CD4-positive, alpha-beta T cell treated with Interferon gamma for 1 hour (primary cell): ENCODE measurements at regions not wholly inside any gene's neighbourhood (a gene's known extent, or its start where the extent isn't known, plus 50 kb on each side); places are given as distances from the start of the nearest gene placed in this dataset.

Experiments
- DNase-seq: peaks from one replicate; pipeline ENCODE4 v3.0.0-alpha.2; 2020

- DNase-seq, result no peak
Observed at GRCh38 chr6:170483413-170483812, 69.7 kb downstream of the PSMB1 start.

- no peak for DNase-seq
Observed at GRCh38 chr6:170480050-170480692, 72.9 kb downstream of the PSMB1 start.

GRCh38 chr6:170476360-170476759 lies 76.7 kb downstream of the PSMB1 start:
- no peak for DNase-seq

- no peak for DNase-seq
Observed at GRCh38 chr6:170475118-170475517, 78.0 kb downstream of the PSMB1 start.

GRCh38 chr6:170473801-170474200 lies 79.3 kb downstream of the PSMB1 start:
- DNase-seq, result no peak

- DNase-seq, result no peak
Observed at GRCh38 chr6:170473301-170473717, 79.8 kb downstream of the PSMB1 start.

GRCh38 chr6:170471491-170471890 lies 81.6 kb downstream of the PSMB1 start:
- DNase-seq, result no peak

- no peak for DNase-seq
Observed at GRCh38 chr6:170470734-170471133, 82.4 kb downstream of the PSMB1 start.

- DNase-seq, result peak; percentile 19
Observed at GRCh38 chr6:170464524-170464979, 88.6 kb downstream of the PSMB1 start.

- no peak for DNase-seq
Observed at GRCh38 chr6:170464080-170464479, 89.0 kb downstream of the PSMB1 start.

- no peak for DNase-seq
Observed at GRCh38 chr6:170463101-170463721, 89.9 kb downstream of the PSMB1 start.

GRCh38 chr6:170462366-170463020 lies 90.6 kb downstream of the PSMB1 start:
- no peak for DNase-seq

GRCh38 chr6:170461556-170462365 lies 91.3 kb downstream of the PSMB1 start:
- DNase-seq, result no peak

GRCh38 chr6:170461111-170461510 lies 92.0 kb downstream of the PSMB1 start:
- DNase-seq, result no peak

GRCh38 chr6:170460641-170461040 lies 92.5 kb downstream of the PSMB1 start:
- no peak for DNase-seq

- no peak for DNase-seq
Observed at GRCh38 chr6:170459451-170459850, 93.7 kb downstream of the PSMB1 start.

GRCh38 chr6:170456886-170457698 lies 96.0 kb downstream of the PSMB1 start:
- no peak for DNase-seq
